SIG-M5 treated with dmso at 0.1 percent for 504 hours (cell line): ENCODE measurements at regions not wholly inside any gene's neighbourhood (a gene's known extent, or its start where the extent isn't known, plus 50 kb on each side); places are given as distances from the start of the nearest gene placed in this dataset.

ENCODE experiments used
- DNase-seq: peaks from one replicate; lab custom pipeline; 2025; ENCODE audit not compliant: unreplicated experiment; lab: John Stamatoyannopoulos, UW

DNA sequence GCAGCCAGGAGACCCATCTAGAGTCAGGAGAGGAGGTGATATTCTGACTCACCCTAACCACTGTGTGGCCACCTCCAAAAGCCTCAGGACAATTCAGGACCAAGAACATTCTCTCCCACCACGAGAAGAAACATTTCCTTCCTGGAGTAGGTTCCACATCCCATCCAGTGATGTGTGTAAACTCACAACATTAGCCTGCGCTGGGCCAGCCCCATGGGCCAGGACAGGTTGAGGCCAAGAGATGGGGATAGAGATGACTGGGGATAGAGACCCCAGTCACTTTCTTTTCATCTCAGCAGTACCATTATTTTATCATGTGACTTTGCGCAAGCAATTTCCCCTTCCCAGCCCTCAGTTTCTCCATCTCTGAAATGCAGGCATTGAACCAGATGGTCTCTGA lies 126.6 kb upstream of the PTPRT start:
- DNase-seq = no peak

DNA sequence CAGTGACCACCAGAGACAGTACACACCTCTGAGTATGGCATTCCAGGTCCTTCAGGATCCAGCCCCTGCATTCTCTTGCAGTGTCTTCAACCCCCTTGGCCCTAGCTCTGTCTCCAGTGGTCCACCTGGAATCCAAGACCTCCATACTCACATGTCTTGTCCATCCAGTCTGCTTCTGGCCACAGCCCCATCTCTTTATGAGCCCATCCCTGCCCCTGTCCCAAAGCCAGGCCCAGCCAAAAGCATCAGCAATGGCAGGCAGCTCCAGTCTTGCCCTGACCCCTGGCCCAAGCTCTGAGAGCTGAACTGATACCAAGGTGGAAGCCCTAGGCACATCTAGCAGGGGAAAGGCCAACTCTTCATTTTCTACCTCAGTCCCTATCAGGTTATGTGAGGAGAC lies 119.6 kb upstream of the PTPRT start:
- no peak for DNase-seq

DNA sequence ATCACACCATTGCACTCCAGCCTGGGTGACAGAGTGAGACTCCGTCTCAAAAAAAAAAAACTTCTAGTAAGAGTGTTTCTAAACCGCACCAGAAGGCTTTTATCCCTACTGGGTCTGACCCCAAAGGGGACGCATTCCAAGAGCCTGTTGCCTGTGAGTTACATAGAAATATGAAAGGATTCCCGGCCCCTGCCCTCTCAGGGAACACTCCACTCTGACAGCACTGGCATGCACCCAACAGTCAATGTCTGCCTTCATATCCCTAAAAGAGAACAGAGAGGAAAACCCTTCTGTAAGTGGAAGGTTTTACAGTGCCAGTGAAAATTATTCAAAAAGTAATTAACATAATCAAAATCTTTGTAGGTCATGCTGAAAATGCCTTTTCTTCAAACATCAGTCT lies 117.1 kb upstream of the PTPRT start:
- no peak for DNase-seq

DNA sequence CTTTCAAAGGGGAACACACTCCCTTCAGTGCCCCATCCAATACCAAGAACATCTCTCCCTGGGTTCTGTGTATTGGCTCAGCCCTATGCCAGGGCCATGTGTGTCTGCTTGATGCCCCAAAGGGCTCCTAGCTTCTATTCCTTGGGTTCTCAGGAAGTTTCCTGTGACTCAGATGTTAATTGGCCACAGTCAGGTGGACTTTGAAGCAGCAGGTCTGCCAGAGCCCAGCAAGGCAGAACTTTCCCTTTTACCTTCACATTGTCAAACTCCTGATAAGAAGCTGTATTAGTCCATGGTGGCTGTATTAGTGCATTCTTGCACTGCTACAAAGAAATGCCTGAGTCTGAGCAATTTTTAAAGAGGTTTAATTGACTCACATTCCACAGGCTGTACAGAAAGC lies 116.0 kb upstream of the PTPRT start:
- DNase-seq = no peak

DNA sequence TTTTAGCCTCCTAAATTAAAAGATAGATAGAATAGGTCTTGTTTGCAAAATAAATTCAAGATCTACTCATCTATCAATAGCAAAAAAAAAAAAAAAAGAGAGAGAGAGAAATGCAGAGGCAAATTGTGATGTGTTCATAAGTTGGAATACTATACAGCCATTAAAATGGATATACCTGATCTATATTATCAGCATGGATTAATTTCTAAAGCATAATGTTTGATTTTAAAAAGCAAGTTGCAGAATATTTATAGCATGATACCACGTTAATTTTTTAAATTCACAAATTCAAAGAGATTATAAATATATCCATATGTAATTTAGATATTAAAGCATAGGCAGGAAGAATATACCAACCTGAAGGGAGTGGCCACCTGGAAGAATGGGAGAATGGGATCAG lies 114.9 kb upstream of the PTPRT start:
- no peak for DNase-seq

DNA sequence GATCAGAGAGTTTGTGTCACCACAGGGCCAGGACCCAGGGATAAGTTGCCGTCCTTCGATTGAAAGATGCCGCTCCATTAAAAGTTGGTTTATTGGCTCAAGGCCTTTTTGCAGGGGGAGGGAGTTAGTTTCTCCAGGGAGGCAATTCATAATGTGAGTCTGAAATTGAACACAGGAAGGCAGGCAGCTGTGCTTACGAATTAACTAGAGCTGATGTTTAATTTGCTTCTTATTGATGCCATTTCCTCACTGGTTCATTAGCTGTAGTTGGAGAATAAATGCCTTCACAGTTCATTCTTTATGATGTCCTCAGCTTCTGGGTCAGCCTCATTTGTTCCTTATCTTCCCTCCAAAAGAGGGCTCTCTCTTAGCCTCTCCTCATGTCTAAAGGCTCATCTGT lies 113.2 kb upstream of the PTPRT start:
- no peak for DNase-seq

DNA sequence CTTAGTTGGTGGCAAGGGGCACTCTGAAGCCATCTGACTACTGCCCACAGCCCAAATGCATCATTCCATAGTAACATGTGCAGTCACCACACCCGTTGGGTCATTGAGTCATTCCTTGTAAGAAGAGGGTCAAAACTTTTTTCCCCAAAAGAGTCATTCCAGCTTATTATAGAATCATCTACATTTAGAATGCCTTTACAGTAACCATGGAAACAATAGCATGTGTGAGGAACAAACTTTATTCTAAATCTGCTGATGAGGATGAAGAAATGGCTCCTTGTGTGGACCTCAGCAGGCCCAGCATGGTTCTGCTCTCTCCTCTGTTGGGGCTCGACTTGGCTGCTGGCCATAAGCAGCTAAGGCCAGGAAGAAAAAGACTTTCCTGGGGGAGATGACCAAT lies 111.2 kb upstream of the PTPRT start:
- no peak for DNase-seq

DNA sequence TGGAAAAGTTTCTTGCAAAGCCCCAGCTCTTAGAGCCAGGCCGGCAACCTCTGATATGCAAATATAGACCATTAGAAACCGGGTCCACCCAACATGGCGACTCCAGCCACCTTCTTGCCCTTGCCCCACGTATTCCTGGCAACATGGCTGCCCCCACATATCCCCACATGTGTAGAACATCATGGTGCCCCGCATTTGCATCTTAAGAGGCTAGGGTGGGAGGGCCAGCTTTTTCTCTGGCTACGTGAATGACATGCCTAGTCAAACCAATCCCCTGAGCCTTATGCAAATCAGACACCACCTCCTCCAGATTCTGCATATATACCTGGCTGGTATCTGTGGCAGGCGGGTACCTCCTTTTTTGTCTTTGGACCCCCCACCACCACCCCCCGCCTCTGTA lies 106.1 kb upstream of the PTPRT start:
- DNase-seq = no peak

DNA sequence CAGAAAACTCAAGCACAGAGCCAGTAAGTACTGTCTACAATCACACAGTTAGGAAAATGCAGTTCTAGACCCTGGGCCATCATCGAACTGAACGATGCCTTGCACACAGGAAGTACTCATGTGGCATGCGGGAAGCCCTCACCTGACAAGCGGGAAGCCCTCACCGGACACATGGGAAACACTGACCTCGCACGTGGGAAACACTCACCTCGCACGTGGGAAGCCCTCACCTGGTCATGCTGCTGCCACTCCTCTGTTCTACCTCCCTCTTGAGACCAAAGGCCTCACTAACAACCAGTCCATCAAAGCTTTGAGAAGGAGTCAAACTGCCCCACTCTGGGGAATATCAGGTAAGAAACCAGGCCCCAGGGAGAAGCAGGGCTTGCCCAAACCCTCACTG lies 105.6 kb upstream of the PTPRT start:
- no peak for DNase-seq

DNA sequence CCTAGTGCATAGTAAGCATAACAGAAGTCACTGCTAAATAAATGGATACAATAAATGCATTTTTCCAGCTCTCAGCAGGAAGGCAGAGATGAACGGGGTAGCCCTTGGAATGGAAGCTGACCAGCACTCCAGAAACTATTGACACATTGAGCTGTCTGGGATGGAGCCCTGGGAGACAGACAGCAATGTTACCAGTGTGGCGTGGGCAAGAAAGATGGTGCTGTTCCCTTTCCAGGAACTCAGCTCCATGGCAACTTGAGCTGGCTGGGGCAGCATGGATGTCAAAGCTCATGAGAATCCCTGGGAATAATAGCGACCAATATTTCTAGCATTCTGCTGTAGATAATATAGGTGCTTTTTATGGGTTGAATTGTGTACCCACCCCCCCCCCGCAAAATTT lies 104.3 kb upstream of the PTPRT start:
- no peak for DNase-seq

DNA sequence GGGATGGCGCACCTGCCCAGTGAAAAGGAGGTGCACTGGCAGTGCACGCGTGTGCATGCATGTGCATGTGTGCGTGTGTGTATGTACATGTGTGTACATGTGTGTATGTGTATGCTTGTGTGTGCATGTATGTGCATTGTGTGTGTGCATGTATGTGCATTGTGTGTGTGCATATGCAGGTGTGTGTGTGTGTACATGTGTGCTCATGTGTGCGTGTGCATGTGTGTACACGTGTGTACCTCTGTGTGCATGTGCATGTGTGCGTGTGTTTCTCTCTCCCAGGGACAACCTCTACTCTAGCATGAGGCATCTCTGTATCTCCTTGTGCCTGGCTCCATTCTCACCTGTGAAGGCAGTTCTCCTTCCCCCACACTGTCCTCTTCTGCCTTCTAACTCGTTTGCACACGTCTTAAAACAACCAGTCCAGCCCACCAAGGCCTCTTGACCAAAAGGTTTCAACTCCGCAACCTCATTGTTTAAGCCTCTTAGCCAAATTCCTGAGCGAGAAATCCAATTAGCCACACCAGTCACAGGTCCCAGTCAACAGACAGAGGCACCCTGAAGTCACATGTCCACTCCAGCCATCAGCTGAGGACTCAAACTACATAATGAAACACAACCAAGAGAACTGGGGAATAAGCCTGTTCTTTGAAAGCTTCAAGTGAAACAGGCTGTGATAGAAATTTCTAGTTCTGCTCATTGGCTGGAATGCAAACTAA lies 103.5 kb upstream of the PTPRT start:
- DNase-seq = no peak

DNA sequence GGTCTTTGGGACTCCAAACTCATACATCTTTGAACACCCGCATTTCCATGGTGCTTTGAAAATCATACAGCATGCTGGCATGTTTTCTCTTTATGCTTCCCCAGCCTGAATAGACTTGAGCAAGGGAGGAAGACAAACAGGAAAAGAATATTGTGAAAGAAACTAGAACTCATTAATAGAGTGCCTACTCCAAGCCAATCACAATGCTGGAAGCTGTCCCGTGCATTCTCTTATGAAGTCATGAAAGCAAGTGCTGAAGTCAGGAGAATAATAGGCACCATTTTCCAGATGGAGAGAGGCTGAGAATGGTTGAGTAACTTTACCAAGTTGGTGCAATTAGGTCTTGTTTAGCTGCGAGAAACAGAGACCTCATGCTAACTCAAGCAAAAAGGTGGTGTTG lies 102.5 kb upstream of the PTPRT start:
- DNase-seq = no peak

DNA sequence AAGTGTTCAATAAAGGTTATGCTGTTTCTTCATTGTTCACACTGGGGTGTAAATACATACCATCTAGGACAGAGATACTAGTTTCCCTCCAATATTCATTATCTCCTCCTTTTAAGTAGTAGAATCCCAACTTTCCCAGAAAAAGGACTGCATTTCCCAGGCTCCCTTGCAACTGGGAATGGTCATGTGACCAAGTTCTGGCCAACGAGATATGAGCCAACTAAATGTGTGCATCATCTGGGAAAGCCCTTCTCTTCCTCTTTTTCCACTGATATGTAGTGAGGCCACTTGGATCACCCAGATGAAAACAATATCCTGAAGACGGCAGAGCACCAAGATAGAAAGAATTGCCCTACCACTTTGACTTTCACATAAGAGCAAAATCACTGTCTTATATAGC lies 97.9 kb upstream of the PTPRT start:
- no peak for DNase-seq

DNA sequence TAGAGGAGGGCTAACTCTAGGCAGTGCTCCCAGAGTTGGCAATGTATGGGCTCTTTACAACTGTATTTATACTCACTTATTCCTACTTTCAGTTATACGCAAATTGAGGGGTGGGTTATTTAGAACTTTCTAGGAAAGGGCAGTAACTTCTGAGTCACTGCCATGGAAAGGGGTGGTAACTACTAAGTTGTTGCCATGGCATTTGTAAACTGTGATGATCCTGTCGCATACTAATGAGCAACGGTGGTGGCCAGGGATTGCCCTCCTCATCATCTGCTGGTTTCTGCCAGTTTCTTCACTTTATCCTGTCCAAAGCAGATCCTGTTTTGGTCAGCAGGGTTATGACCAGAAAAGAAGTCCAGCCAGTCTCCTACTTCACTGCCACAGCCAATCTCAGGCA lies 95.5 kb upstream of the PTPRT start:
- no peak for DNase-seq

DNA sequence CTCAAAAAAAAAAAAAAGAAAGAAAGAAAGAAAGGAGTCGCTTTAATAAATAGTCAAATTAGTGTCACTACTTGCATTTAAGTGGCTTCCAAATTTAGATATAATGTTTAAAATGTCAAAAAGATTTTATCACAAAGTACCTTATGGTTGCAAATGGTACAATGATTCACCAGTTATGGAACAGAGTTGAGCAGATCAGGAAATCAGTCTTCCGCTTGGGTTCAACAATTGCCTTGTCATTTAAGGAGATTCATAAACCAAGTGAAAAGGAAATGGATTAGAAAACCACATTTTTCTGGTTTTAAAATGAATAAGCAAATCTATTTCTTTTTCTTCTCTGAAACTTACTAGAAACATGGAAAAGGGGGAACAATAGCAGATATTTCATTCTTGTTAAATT lies 94.8 kb upstream of the PTPRT start:
- no peak for DNase-seq

DNA sequence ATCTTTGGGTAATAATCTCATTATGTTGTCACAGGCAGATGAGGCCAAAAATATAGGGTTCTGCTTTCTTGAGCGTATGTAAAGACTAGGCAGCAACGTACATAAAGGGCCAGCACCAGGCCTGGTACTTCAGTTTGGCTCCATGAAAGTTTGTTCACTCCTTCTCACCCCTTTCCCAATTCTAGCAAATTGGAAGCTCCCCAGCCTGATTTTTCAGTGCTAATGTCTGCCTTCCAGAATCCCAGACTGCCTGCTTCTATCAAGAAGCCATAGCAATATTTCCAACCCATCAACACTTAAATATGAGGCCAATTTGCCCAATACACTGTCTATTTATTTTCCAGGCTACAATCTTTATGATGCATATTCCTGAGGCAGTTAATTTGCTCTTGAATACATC lies 93.4 kb upstream of the PTPRT start:
- DNase-seq = no peak

DNA sequence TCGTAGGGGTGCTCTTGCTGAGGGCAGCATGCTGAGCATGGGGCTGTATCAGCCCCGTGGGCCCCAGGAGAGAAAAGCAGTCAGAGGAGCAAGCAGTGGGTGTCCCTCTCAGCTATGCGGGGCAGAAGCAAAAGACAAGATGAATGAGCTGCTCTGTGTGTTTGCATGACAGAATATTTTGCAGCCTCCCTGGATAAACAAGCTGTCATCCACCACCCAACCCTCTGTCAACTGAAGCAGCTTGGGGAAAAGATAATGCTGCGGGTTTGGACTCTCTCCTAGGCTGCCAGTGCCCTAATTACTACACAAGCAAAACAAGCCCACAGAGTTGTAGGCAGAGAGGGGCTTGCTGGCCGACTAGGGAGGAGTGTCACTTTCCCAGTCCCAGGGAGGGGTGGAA lies 82.3 kb upstream of the PTPRT start:
- DNase-seq = no peak

DNA sequence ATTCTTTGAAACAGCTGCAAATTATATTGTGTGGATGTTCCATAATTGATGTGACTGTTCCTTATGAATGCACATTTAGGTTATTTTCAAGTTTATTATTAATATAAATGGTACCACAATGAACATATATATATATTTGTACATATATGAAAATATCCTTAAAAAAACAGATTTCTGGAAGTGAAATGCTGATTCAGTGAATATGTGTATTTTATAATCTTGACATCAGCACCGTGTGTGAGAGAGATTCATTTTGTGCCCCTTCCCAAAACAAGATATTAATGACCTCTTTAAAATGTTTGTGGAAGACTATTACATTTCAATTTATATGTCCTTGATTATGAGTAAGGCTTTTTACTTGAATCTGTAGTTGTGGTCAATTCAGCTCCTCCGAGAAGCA lies 75.7 kb upstream of the PTPRT start:
- DNase-seq = no peak

DNA sequence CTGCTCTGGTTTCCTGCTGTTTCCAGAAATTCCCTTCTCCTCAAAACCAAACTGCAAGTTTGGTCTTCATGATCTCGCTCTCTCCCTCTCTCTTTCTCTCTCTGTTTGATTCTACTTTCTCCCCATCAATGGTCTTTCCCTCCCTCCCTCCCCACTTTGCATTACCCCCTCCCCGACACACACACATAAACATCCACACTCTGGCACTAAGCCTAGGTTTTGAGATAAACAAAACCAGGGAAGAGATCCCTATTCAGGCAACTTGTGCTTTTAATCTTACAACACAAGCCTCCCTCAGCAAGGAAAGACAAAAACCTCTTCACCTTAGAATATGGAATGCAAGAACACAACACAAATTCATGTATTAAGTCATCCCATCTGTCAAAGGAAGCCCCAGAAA lies 73.5 kb upstream of the PTPRT start:
- DNase-seq = no peak

DNA sequence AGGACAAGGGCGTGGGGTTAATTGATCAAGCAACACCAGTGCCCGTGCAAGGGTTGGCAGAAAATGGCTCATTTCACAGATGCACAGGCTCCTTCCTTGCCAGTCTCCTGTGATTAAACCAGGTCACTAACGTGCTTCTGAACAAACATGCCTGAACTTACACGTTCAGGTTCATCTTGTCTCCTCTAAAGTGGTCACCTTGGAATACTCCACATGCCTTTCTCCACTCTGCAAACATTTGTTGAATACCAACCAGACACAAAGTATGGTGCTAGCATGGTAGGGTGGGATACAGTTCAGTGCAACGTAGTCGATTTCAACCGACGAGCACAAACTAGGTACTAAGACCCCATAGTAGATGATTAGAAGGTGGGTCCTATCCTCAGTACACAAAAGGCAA lies 72.6 kb upstream of the PTPRT start:
- no peak for DNase-seq

DNA sequence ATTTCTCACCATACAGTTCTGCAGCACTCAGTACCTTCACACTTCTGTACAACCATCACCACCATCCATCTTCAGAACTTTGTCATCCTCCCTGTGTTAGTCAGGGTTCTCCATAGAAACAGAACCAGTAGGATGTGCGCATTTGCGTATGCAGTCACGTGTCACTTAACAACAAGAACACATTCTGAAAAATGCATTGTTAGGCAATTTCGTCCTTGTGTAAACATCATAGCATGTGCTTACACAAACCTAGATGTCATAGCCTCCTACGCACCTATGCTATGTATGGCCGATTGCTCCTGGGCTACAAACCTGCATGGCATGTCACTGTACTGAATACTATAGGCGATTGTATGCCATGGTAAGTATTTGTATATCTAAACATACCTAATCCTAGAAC lies 66.2 kb upstream of the PTPRT start:
- DNase-seq = no peak

DNA sequence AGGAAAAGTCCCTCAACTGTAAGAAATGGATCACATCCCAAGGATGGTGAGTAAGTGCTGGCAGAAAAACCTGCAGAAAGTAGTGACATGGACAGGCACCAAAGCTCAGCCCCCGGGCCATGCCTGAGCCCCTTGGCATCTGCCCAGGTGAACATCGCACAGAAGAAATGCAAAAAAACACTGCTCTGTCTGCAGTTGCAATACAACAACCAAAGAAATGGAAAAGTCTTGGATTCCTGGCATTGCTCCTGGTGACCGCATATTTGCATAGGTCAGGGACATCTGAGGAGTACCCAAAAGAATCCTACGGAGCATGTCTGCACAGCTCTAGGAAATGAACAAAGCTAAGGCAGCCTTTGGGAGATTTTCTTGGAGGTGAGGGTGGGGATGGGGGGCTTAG lies 63.1 kb upstream of the PTPRT start:
- DNase-seq = no peak

DNA sequence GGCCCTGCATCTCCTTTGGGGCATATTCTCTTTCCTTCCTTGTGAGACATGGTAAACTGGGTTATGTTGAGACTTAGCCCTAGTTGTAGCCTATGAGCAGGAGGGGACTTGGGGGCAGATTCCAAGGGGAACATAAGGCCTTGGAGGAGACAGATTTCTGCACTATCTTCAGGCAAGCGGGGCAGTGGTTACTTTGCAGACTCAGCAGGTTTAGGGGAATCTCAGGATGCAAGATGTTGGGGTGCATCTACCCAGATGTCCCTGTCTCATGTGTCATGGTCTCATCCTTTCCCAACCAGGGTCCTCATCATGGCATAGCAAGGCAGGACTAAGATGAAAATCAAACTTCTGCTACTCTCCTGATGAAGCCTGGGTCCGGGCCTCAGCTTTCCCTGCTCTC lies 58.6 kb upstream of the PTPRT start:
- no peak for DNase-seq

DNA sequence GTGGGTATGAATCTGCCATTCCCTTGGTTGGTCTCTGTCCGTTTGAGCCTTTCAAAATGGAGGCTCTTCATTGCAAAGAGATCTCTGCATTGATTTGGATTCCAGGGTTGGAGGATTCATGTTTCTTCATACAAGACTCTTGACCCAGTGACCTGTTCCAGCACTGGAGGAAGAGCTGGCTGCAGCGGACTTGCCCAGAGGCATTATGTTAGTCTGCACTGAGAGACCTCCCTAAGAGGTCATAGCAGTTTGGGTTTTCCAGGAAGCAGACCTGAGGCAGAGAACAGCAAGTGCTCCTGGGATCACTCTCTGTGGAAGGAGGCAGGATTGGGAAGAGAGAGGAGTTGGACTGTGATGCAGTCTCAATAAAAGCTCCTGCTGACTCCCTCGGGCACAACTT lies 57.7 kb upstream of the PTPRT start:
- no peak for DNase-seq
